GM12865 (cell line): ENCODE measurements at regions not wholly inside any gene's neighbourhood (a gene's known extent, or its start where the extent isn't known, plus 50 kb on each side); places are given as distances from the start of the nearest gene placed in this dataset.

Experiments used
- DNase-seq: peaks from one replicate; pipeline ENCODE4 v3.0.0; 2010; ENCODE audit warnings: low read depth
- H3K4me3 ChIP-seq: 2 replicates; pipeline ENCODE4 v1.5.1; 2011; ENCODE audit warnings: mild to moderate bottlenecking, low read depth, low read length, control low read depth
- TF ChIP-seq, protein P1 (sequence below): IDR thresholded peaks from 2 replicates; pipeline ENCODE4 v1.5.1; 2011; ENCODE audit warnings: low read length, control low read depth, low read depth, inconsistent platforms; ENCODE audit not compliant: insufficient read depth; ENCODE audit errors: missing control alignments

DNA sequence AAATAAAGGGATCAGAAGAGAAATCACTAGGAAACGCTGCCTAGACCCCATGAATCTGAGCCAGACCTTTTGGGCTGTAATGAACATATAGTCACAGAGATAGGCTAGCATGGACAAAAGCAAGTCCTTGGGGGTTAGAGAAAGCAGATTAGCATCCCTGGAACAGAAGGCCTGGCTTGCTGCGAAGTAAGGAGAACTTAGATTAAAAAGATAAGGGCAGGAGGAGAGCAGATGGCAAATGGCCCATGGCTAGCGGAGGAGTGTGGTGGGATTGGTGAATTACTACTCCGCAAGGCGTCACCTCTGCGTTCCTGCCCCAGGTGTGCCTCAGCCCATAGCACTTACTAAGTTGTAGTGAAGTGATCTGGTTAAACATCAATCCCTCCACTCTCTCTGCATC, 92.3 kb upstream of the ZNF438 start:
- no peak overlapping the region for H3K4me3 ChIP-seq
- TF ChIP-seq, protein P1, sequence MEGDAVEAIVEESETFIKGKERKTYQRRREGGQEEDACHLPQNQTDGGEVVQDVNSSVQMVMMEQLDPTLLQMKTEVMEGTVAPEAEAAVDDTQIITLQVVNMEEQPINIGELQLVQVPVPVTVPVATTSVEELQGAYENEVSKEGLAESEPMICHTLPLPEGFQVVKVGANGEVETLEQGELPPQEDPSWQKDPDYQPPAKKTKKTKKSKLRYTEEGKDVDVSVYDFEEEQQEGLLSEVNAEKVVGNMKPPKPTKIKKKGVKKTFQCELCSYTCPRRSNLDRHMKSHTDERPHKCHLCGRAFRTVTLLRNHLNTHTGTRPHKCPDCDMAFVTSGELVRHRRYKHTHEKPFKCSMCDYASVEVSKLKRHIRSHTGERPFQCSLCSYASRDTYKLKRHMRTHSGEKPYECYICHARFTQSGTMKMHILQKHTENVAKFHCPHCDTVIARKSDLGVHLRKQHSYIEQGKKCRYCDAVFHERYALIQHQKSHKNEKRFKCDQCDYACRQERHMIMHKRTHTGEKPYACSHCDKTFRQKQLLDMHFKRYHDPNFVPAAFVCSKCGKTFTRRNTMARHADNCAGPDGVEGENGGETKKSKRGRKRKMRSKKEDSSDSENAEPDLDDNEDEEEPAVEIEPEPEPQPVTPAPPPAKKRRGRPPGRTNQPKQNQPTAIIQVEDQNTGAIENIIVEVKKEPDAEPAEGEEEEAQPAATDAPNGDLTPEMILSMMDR = no peak
- no peak for DNase-seq

- no peak for DNase-seq
- H3K4me3 ChIP-seq = no peak overlapping the region
- TF ChIP-seq, protein P1 = no peak
Measured at GRCh38 chr10:31124852-31125251, 93.2 kb upstream of the ZNF438 start.

DNA sequence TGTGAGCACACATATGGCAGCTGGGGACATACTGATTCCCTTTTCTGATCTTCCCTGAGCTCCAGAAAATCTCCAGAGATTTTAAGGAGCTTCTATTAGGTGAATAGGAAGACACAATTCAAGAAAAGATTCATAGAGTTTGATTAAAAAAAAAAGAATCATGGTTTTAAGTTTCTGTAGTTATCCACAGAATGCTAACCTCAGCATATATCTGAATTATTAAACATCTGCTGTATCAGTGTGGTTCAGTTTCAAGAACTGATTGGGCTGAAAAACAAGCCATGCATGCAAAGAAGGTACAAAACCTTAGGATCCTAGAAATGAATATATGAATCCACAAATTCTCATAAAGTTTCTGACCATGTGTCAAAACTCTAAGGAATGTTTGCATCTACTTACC, 94.1 kb upstream of the ZNF438 start:
- DNase-seq = no peak
- H3K4me3 ChIP-seq = no peak overlapping the region
- TF ChIP-seq, protein P1 = no peak

DNA sequence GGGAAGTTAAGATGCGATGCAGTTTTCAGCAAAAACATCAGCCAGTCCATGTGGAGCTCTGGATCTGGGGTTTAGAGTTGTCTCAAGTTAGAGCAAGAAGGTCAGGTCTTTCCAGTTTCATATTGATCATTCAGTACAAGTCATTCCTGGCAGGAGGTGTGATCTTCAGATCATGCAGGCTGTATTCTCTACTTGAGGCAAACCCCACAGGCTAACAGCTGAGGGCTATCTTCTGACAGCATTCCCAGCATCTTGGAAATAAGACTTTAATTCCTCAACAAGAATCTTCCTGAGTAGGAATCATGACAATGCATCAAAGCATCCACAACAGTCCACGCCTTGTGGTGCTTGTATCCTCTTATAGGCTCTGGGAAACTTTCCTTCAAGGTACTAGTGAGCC, 94.9 kb upstream of the ZNF438 start:
- TF ChIP-seq, protein P1 = no peak
- no peak for DNase-seq
- no peak overlapping the region for H3K4me3 ChIP-seq

DNA sequence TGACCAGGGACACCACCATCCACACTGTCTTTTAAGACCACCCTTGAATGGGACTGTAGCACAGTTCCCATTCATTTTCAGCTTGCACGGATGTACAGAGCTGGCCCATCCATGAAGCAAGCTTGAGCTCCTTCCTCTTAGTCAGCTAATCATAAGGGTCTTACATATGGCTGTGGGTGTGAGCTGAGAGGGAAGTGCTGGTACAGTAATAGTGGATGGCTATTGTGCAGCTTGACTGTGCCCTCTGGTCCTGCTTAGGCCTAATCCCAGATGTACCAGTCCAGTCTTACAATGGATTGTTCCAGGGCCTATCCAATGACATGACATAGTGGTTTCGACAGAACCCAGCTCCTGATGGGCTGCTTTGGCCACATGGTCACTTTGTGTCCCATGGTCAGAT, 96.9 kb upstream of the ZNF438 start:
- TF ChIP-seq, protein P1 = no peak
- DNase-seq = no peak

GRCh38 chr10:31129271-31129670, 97.6 kb upstream of the ZNF438 start:
- no peak for DNase-seq
- H3K4me3 ChIP-seq = no peak overlapping the region
- TF ChIP-seq, protein P1 = no peak

More for the DNA sequence above, 96.9 kb upstream of the ZNF438 start:
- no peak overlapping the region for H3K4me3 ChIP-seq

- H3K4me3 ChIP-seq = no peak overlapping the region
- DNase-seq = no peak
- TF ChIP-seq, protein P1 = no peak
Measured at GRCh38 chr10:31129880-31130405, 98.3 kb upstream of the ZNF438 start.
